ENCODE measurements at regions not wholly inside any gene's neighbourhood (a gene's known extent, or its start where the extent isn't known, plus 50 kb on each side); places are given as distances from the start of the nearest gene placed in this dataset.

DNA sequence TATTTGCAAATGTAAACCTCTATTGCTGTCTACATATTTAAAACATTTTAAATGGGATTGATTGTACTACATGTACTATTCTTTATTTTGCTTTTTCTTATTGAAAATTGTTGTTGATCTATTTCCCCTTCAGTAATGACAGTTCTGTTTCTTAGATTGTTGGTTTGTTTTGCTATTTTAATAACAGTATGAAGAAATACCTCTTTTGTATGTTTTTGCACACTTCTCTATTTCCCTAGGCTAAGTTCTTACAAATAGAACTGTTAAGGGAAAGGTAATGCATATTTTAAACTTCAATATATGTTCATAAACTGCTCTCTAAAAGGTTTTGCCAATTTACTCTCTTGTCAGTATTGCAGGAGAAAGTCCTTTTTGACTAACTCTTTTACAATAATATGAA lies 195.0 kb upstream of the PRPS1L1 start:
- Histone ChIP-seq H2AFZ (ENCODE audit: low read length) (no peak overlapping the region), H3K27ac (ENCODE audit: low read length) (no peak overlapping the region), H3K9ac (ENCODE audit: low read length) (no peak overlapping the region), H3K79me2 (ENCODE audit: low read length) (no peaks in the 10 kb centered on the region), H3K4me3 (ENCODE audit: low read length) (no peak overlapping the region), H3K9me2 (replicated peaks; ENCODE audit: low read length) (no peaks in the 10 kb centered on the region), H3K27me3 (ENCODE audit: low read length) (no peaks in the 10 kb centered on the region), H3F3A (ENCODE audit: low read length, unreplicated experiment) (no peaks in the 10 kb centered on the region), H3K4me2 (ENCODE audit: low read length) (no peak overlapping the region), H4K20me1 (ENCODE audit: low read length) (no peaks in the 10 kb centered on the region), H3K4me1 (ENCODE audit: insufficient read depth, low read length) (no peaks in the 10 kb centered on the region), H3K9me3 (ENCODE audit: low read length) (no peaks in the 10 kb centered on the region), H3K36me3 (ENCODE audit: low read depth, low read length) (no peaks in the 10 kb centered on the region)
- intact Hi-C loops (cut with micrococcal nuclease): no loop called here
- no peak for TF ChIP-seq EZH2 (IDR thresholded peaks at IDR 0.05; ENCODE audit: low read length, unreplicated experiment)
- TF ChIP-seq EZH2phosphoT487 (IDR thresholded peaks at IDR 0.05; ENCODE audit: borderline replicate concordance, low read length): no peak
- TF ChIP-seq, protein P1, sequence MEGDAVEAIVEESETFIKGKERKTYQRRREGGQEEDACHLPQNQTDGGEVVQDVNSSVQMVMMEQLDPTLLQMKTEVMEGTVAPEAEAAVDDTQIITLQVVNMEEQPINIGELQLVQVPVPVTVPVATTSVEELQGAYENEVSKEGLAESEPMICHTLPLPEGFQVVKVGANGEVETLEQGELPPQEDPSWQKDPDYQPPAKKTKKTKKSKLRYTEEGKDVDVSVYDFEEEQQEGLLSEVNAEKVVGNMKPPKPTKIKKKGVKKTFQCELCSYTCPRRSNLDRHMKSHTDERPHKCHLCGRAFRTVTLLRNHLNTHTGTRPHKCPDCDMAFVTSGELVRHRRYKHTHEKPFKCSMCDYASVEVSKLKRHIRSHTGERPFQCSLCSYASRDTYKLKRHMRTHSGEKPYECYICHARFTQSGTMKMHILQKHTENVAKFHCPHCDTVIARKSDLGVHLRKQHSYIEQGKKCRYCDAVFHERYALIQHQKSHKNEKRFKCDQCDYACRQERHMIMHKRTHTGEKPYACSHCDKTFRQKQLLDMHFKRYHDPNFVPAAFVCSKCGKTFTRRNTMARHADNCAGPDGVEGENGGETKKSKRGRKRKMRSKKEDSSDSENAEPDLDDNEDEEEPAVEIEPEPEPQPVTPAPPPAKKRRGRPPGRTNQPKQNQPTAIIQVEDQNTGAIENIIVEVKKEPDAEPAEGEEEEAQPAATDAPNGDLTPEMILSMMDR (conservative IDR thresholded peaks at IDR 0.05; ENCODE audit: low read depth, low read length): no peak
- no peak for ATAC-seq
- CTCF ChIA-PET: no interaction called here
- DNase-seq: no peak
- POLR2A ChIA-PET (ENCODE audit: unreplicated experiment): no interaction called here
- BruUV-seq (replicated peaks): no TSS peak

DNA sequence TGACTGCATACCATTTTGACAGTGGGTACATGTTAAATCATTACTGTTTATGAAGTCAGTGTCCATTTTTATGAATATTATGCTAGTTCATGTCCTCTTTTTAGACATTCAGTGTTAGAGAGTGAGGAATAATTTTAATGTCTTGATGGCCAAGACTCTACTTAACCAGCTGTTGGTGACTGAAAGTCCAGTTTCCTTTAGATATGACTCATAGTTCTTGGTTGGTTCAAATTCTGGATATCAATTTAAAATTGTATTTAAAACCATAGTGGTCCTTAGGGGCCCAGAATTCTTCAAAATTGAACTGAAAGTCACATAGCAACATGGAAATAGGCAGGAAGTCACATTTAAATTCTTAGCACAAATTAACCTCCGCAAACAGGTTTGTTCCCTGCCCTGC lies 196.5 kb upstream of the PRPS1L1 start:
- no peak overlapping the region for H2AFZ ChIP-seq (ENCODE audit: low read length)
- TF ChIP-seq EZH2phosphoT487 (IDR thresholded peaks at IDR 0.05; ENCODE audit: borderline replicate concordance, low read length) (no peak), EZH2 (IDR thresholded peaks at IDR 0.05; ENCODE audit: low read length, unreplicated experiment) (no peak)
- TF ChIP-seq, protein P1 (conservative IDR thresholded peaks at IDR 0.05; ENCODE audit: low read depth, low read length): no peak
- H3K27ac ChIP-seq (ENCODE audit: low read length): no peak overlapping the region
- BruUV-seq (replicated peaks): no TSS peak
- no peaks in the 10 kb centered on the region for H3K9me3 ChIP-seq (ENCODE audit: low read length)
- no peaks in the 10 kb centered on the region for H3F3A ChIP-seq (ENCODE audit: low read length, unreplicated experiment)
- H4K20me1 ChIP-seq (ENCODE audit: low read length): no peaks in the 10 kb centered on the region
- no peak overlapping the region for H3K9ac ChIP-seq (ENCODE audit: low read length)
- POLR2A ChIA-PET (ENCODE audit: unreplicated experiment): no interaction called here
- no peaks in the 10 kb centered on the region for H3K27me3 ChIP-seq (ENCODE audit: low read length)
- no peaks in the 10 kb centered on the region for H3K9me2 ChIP-seq (replicated peaks; ENCODE audit: low read length)
- H3K36me3 ChIP-seq (ENCODE audit: low read depth, low read length): no peaks in the 10 kb centered on the region
- intact Hi-C loops (cut with micrococcal nuclease): no loop called here
- DNase-seq (no peak), ATAC-seq (no peak)
- H3K4me2 ChIP-seq (ENCODE audit: low read length): no peak overlapping the region
- no peaks in the 10 kb centered on the region for H3K4me1 ChIP-seq (ENCODE audit: insufficient read depth, low read length)
- H3K79me2 ChIP-seq (ENCODE audit: low read length): no peaks in the 10 kb centered on the region
- no peak overlapping the region for H3K4me3 ChIP-seq (ENCODE audit: low read length)
- CTCF ChIA-PET: no interaction called here

GRCh38 chr7:18225067-18225466 lies 197.4 kb upstream of the PRPS1L1 start:
- no peak overlapping the region for H2AFZ ChIP-seq (ENCODE audit: low read length)
- POLR2A ChIA-PET (ENCODE audit: unreplicated experiment): no interaction called here
- H3F3A ChIP-seq (ENCODE audit: low read length, unreplicated experiment): no peaks in the 10 kb centered on the region
- BruUV-seq (replicated peaks): no TSS peak
- H3K4me1 ChIP-seq (ENCODE audit: insufficient read depth, low read length): no peaks in the 10 kb centered on the region
- no peak overlapping the region for H3K9ac ChIP-seq (ENCODE audit: low read length)
- no peaks in the 10 kb centered on the region for H3K9me3 ChIP-seq (ENCODE audit: low read length)
- H3K9me2 ChIP-seq (replicated peaks; ENCODE audit: low read length): no peaks in the 10 kb centered on the region
- no peak for TF ChIP-seq EZH2 (IDR thresholded peaks at IDR 0.05; ENCODE audit: low read length, unreplicated experiment)
- DNase-seq (no peak), ATAC-seq (no peak)
- H3K4me2 ChIP-seq (ENCODE audit: low read length): no peak overlapping the region
- H3K79me2 ChIP-seq (ENCODE audit: low read length): no peaks in the 10 kb centered on the region
- no peaks in the 10 kb centered on the region for H3K36me3 ChIP-seq (ENCODE audit: low read depth, low read length)
- no peaks in the 10 kb centered on the region for H3K27me3 ChIP-seq (ENCODE audit: low read length)
- CTCF ChIA-PET: no interaction called here
- H4K20me1 ChIP-seq (ENCODE audit: low read length): no peaks in the 10 kb centered on the region
- H3K4me3 ChIP-seq (ENCODE audit: low read length): no peak overlapping the region
- intact Hi-C loops (cut with micrococcal nuclease): no loop called here
- no peak overlapping the region for H3K27ac ChIP-seq (ENCODE audit: low read length)
